ENCODE measurements at regions not wholly inside any gene's neighbourhood (a gene's known extent, or its start where the extent isn't known, plus 50 kb on each side); places are given as distances from the start of the nearest gene placed in this dataset.

- H3K4me3 ChIP-seq = no peak overlapping the region
- SMC1A ChIA-PET (ENCODE audit: uncharacterized antibody, unreplicated experiment) = interaction anchor here (1.2 to 1.3 kb wide), 2 partner anchors 10 to 44 kb away, joined by 4 read pairs; no protein-coding TSS in a partner anchor
- H2AFZ ChIP-seq (ENCODE audit: control insufficient read depth, low read depth, low read length) = no peak overlapping the region
- no peak overlapping the region for H3K27ac ChIP-seq (ENCODE audit: control insufficient read depth, insufficient read depth)
- no peaks in the 10 kb centered on the region for H4K20me1 ChIP-seq (ENCODE audit: control insufficient read depth, insufficient read depth)
- no peak overlapping the region for H3K4me2 ChIP-seq (ENCODE audit: control insufficient read depth, insufficient read depth)
- BruUV-seq (replicated peaks) = no TSS peak
- no peak for TF ChIP-seq NFYB (IDR thresholded peaks at IDR 0.05; ENCODE audit: insufficient read depth, low read depth, low read length)
- TF ChIP-seq CREM (IDR thresholded peaks at IDR 0.05; ENCODE audit: low read depth) = no peak
- no peaks in the 10 kb centered on the region for H3K4me1 ChIP-seq (ENCODE audit: control insufficient read depth, insufficient read depth, low read length)
- CTCF ChIA-PET = interaction anchor here (0.9 kb wide), 1 partner anchor 9 kb away, joined by 3 read pairs; no protein-coding TSS in a partner anchor
- no peaks in the 10 kb centered on the region for H3K9me3 ChIP-seq (replicated peaks; ENCODE audit: control insufficient read depth, insufficient read depth, low read length)
- FAIRE-seq = no peak
- in situ Hi-C loops (cut with MboI) = no loop called here
- POLR2A ChIA-PET = no interaction called here
- DNase-seq (ENCODE audit: low read depth, low spot score) = no peak
- no peaks in the 10 kb centered on the region for H3K79me2 ChIP-seq (ENCODE audit: control insufficient read depth, insufficient read depth, low read length)
- RAD21 ChIA-PET (ENCODE audit: unreplicated experiment) = no interaction called here
- ATAC-seq = no peak
- WGBS (ENCODE audit: insufficient coverage, insufficient replicate concordance, low lambda C conversion rate, missing lambda C conversion rate) = 96% methylated on average over 1 of the region's 1 CpG
- intact Hi-C loops (cut with micrococcal nuclease; ENCODE audit: unreplicated experiment) = no loop called here
- no peaks in the 10 kb centered on the region for H3K27me3 ChIP-seq (replicated peaks in 1 of 2; ENCODE audit: control insufficient read depth in 2 of 2, insufficient read depth in 2 of 2, low read length in 1 of 2)
- H3K9ac ChIP-seq (ENCODE audit: control insufficient read depth, insufficient read depth, low read length) = no peak overlapping the region
- no peaks in the 10 kb centered on the region for H3K36me3 ChIP-seq (ENCODE audit: control insufficient read depth in 2 of 2, insufficient read depth in 2 of 2, low read length in 1 of 2)
Measured at GRCh38 chr18:27253571-27253970, 68.5 kb upstream of the CHST9 start.

GRCh38 chr18:27250471-27250870, 65.4 kb upstream of the CHST9 start:
- Histone ChIP-seq H3K27me3 (replicated peaks in 1 of 2; ENCODE audit: control insufficient read depth in 2 of 2, insufficient read depth in 2 of 2, low read length in 1 of 2) (no peaks in the 10 kb centered on the region), H3K4me1 (ENCODE audit: control insufficient read depth, insufficient read depth, low read length) (no peaks in the 10 kb centered on the region), H2AFZ (ENCODE audit: control insufficient read depth, low read depth, low read length) (no peak overlapping the region), H4K20me1 (ENCODE audit: control insufficient read depth, insufficient read depth) (no peaks in the 10 kb centered on the region), H3K27ac (ENCODE audit: control insufficient read depth, insufficient read depth) (no peak overlapping the region), H3K36me3 (ENCODE audit: control insufficient read depth in 2 of 2, insufficient read depth in 2 of 2, low read length in 1 of 2) (no peaks in the 10 kb centered on the region), H3K9ac (ENCODE audit: control insufficient read depth, insufficient read depth, low read length) (no peak overlapping the region), H3K9me3 (replicated peaks; ENCODE audit: control insufficient read depth, insufficient read depth, low read length) (no peaks in the 10 kb centered on the region), H3K4me2 (ENCODE audit: control insufficient read depth, insufficient read depth) (no peak overlapping the region), H3K79me2 (ENCODE audit: control insufficient read depth, insufficient read depth, low read length) (no peaks in the 10 kb centered on the region), H3K4me3 (no peak overlapping the region)
- in situ Hi-C loops (cut with MboI) = no loop called here
- TF ChIP-seq MTA2 (IDR thresholded peaks at IDR 0.05; ENCODE audit: low read depth) = no peak
- no peak for TF ChIP-seq NFXL1 (IDR thresholded peaks at IDR 0.05; ENCODE audit: borderline replicate concordance)
- no peak for TF ChIP-seq TARDBP (IDR thresholded peaks at IDR 0.05; ENCODE audit: borderline replicate concordance)
- TF ChIP-seq IKZF1 (conservative IDR thresholded peaks at IDR 0.05) = no peak
- TF ChIP-seq BHLHE40 (IDR thresholded peaks at IDR 0.05; ENCODE audit: borderline replicate concordance in 1 of 2, low read depth in 2 of 2, low read length in 1 of 2) = no peak
- TF ChIP-seq, protein P1, sequence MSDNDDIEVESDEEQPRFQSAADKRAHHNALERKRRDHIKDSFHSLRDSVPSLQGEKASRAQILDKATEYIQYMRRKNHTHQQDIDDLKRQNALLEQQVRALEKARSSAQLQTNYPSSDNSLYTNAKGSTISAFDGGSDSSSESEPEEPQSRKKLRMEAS (IDR thresholded peaks at IDR 0.05; ENCODE audit: low read depth, low read length) = no peak
- no peak for TF ChIP-seq NR2C1 (IDR thresholded peaks at IDR 0.05)
- no peak for TF ChIP-seq BACH1 (IDR thresholded peaks at IDR 0.05; ENCODE audit: borderline replicate concordance)
- TF ChIP-seq FOXM1 (IDR thresholded peaks at IDR 0.05; ENCODE audit: low read depth, low read length) = no peak
- no peak for TF ChIP-seq WRNIP1 (IDR thresholded peaks at IDR 0.05; ENCODE audit: borderline replicate concordance, low read depth, low read length)
- TF ChIP-seq POU2F2 (IDR thresholded peaks at IDR 0.05; ENCODE audit: borderline replicate concordance, low read depth, low read length) = no peak
- TF ChIP-seq ATF7 (IDR thresholded peaks at IDR 0.05; ENCODE audit: low read depth) = no peak
- no peak for TF ChIP-seq STAT1 (conservative IDR thresholded peaks at IDR 0.05)
- no peak for TF ChIP-seq CREM (IDR thresholded peaks at IDR 0.05; ENCODE audit: low read depth)
- TF ChIP-seq, protein P2, sequence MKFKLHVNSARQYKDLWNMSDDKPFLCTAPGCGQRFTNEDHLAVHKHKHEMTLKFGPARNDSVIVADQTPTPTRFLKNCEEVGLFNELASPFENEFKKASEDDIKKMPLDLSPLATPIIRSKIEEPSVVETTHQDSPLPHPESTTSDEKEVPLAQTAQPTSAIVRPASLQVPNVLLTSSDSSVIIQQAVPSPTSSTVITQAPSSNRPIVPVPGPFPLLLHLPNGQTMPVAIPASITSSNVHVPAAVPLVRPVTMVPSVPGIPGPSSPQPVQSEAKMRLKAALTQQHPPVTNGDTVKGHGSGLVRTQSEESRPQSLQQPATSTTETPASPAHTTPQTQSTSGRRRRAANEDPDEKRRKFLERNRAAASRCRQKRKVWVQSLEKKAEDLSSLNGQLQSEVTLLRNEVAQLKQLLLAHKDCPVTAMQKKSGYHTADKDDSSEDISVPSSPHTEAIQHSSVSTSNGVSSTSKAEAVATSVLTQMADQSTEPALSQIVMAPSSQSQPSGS (IDR thresholded peaks at IDR 0.05; ENCODE audit: low read length) = no peak
- DNase-seq (ENCODE audit: low read depth, low spot score) (no peak), ATAC-seq (no peak), FAIRE-seq (no peak)
- no TSS peak for BruUV-seq (replicated peaks)
- ChIA-PET SMC1A (ENCODE audit: uncharacterized antibody, unreplicated experiment) (no interaction called here), RAD21 (ENCODE audit: unreplicated experiment) (no interaction called here), CTCF (no interaction called here), POLR2A (no interaction called here)
- intact Hi-C loops (cut with micrococcal nuclease; ENCODE audit: unreplicated experiment) = no loop called here
- WGBS (ENCODE audit: insufficient coverage, insufficient replicate concordance, low lambda C conversion rate, missing lambda C conversion rate) = 41% methylated on average over 2 of the region's 2 CpGs

Data from GM12878 (cell line).